HepG2 (cell line): ENCODE measurements at regions not wholly inside any gene's neighbourhood (a gene's known extent, or its start where the extent isn't known, plus 50 kb on each side); places are given as distances from the start of the nearest gene placed in this dataset.

ENCODE experiments used
- CTCF ChIP-seq: sonication (generic); formaldehyde crosslinking; IDR thresholded peaks from 2 replicates; pipeline ENCODE4 v1.5.0; 2020; ENCODE audit warnings: mild to moderate bottlenecking, missing genetic modification reagents, moderate library complexity
- JUNB ChIP-seq: sonication (generic); formaldehyde crosslinking; IDR thresholded peaks from 2 replicates; pipeline ENCODE4 v1.8.0; 2022; ENCODE audit warnings: missing genetic modification reagents, mild to moderate bottlenecking, borderline replicate concordance
- KLF15 ChIP-seq: sonication (generic); formaldehyde crosslinking; IDR thresholded peaks from 2 replicates; pipeline ENCODE4 v1.8.1; 2023; ENCODE audit warnings: borderline replicate concordance, mild to moderate bottlenecking, inconsistent platforms, missing genetic modification reagents, mixed read lengths
- RBM39 ChIP-seq: fragments of 200-400 bp; formaldehyde crosslinking; IDR thresholded peaks from one replicate; pipeline ENCODE4 v1.6.1; 2018; ENCODE audit warnings: antibody characterized with exemption, mild to moderate bottlenecking, low read depth, low read length; ENCODE audit not compliant: poor library complexity, severe bottlenecking
- SMC3 ChIP-seq: IDR thresholded peaks from 2 replicates; pipeline ENCODE4 v1.6.1; 2011; ENCODE audit warnings: low read length, improper control_type of control experiment
- ZBTB34 ChIP-seq: sonication (generic); formaldehyde crosslinking; IDR thresholded peaks from 2 replicates; pipeline ENCODE4 v1.8.0; 2022; ENCODE audit warnings: mild to moderate bottlenecking, missing genetic modification reagents
- ZNF230 ChIP-seq: sonication (generic); formaldehyde crosslinking; IDR thresholded peaks from 2 replicates; pipeline ENCODE4 v1.4.0; 2020; ENCODE audit warnings: mild to moderate bottlenecking, missing genetic modification reagents
- ZNF547 ChIP-seq: sonication (generic); formaldehyde crosslinking; IDR thresholded peaks from 2 replicates; pipeline ENCODE4 v1.5.1; 2020; ENCODE audit warnings: mild to moderate bottlenecking, missing genetic modification reagents
- ZNF761 ChIP-seq: sonication (generic); formaldehyde crosslinking; conservative IDR thresholded peaks from 2 replicates; pipeline ENCODE4 v1.4.0; 2020; ENCODE audit warnings: mild to moderate bottlenecking, missing genetic modification reagents
- ZNF879 ChIP-seq: sonication (generic); formaldehyde crosslinking; IDR thresholded peaks from 2 replicates; pipeline ENCODE4 v1.8.1; 2023; ENCODE audit warnings: missing genetic modification reagents
- TF ChIP-seq, protein P1 (sequence below): sonication (generic); formaldehyde crosslinking; IDR thresholded peaks from 2 replicates; pipeline ENCODE4 v1.4.0; 2020; ENCODE audit warnings: mild to moderate bottlenecking, missing genetic modification reagents
- TF ChIP-seq, protein P2 (sequence below), 2 experiments: sonication (generic) in 1 of 2; formaldehyde crosslinking in 1 of 2; IDR thresholded peaks; 2 replicates each; pipeline versions ENCODE4 v1.5.1 to v1.6.1; 2011 to 2020; ENCODE audit warnings: borderline replicate concordance in 1 of 2, low read depth in 1 of 2, low read length in 1 of 2, mild to moderate bottlenecking in 1 of 2, missing genetic modification reagents in 1 of 2, moderate library complexity in 1 of 2
- TF ChIP-seq, protein P3 (sequence below): sonication (generic); formaldehyde crosslinking; IDR thresholded peaks from 2 replicates; pipeline ENCODE4 v1.4.0; 2020; ENCODE audit warnings: missing genetic modification reagents, borderline replicate concordance

DNA sequence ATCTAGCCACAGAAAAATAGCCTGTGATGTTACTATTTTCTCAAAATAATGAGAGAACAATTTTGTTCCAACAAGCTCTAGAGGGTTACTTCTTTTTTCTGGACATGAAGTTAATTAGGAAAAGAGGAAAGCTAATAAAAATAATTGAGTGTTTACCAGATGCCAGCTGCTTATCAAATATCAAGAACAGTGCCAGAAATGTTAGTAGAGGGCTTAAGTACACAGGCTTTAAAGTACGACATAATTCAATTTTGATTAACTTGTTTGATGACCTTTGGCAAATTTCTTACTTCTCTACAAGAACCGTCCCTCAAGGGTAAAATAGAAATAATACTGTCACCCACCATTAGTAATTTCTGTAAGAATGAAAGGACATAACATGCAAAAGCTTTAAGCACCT, 977.0 kb downstream of the FSTL5 start:
- TF ChIP-seq SMC3: no peak
- no peak for TF ChIP-seq JUNB (CRISPR knock-in tag)
- TF ChIP-seq ZNF761 (CRISPR knock-in tag): no peak
- TF ChIP-seq, protein P1, sequence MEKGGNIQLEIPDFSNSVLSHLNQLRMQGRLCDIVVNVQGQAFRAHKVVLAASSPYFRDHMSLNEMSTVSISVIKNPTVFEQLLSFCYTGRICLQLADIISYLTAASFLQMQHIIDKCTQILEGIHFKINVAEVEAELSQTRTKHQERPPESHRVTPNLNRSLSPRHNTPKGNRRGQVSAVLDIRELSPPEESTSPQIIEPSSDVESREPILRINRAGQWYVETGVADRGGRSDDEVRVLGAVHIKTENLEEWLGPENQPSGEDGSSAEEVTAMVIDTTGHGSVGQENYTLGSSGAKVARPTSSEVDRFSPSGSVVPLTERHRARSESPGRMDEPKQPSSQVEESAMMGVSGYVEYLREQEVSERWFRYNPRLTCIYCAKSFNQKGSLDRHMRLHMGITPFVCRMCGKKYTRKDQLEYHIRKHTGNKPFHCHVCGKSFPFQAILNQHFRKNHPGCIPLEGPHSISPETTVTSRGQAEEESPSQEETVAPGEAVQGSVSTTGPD (CRISPR knock-in tag): no peak
- no peak for TF ChIP-seq ZBTB34
- TF ChIP-seq RBM39: no peak
- TF ChIP-seq KLF15 (CRISPR knock-in tag): no peak
- TF ChIP-seq CTCF (CRISPR knock-in tag): no peak
- TF ChIP-seq, protein P2, sequence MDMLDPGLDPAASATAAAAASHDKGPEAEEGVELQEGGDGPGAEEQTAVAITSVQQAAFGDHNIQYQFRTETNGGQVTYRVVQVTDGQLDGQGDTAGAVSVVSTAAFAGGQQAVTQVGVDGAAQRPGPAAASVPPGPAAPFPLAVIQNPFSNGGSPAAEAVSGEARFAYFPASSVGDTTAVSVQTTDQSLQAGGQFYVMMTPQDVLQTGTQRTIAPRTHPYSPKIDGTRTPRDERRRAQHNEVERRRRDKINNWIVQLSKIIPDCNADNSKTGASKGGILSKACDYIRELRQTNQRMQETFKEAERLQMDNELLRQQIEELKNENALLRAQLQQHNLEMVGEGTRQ (IDR thresholded peaks at IDR 0.05; ENCODE audit: low read depth, low read length): no peak
- TF ChIP-seq, protein P2 (CRISPR knock-in tag; IDR thresholded peaks at IDR 0.05; ENCODE audit: borderline replicate concordance): no peak
- TF ChIP-seq ZNF547 (CRISPR knock-in tag): no peak
- TF ChIP-seq, protein P3, sequence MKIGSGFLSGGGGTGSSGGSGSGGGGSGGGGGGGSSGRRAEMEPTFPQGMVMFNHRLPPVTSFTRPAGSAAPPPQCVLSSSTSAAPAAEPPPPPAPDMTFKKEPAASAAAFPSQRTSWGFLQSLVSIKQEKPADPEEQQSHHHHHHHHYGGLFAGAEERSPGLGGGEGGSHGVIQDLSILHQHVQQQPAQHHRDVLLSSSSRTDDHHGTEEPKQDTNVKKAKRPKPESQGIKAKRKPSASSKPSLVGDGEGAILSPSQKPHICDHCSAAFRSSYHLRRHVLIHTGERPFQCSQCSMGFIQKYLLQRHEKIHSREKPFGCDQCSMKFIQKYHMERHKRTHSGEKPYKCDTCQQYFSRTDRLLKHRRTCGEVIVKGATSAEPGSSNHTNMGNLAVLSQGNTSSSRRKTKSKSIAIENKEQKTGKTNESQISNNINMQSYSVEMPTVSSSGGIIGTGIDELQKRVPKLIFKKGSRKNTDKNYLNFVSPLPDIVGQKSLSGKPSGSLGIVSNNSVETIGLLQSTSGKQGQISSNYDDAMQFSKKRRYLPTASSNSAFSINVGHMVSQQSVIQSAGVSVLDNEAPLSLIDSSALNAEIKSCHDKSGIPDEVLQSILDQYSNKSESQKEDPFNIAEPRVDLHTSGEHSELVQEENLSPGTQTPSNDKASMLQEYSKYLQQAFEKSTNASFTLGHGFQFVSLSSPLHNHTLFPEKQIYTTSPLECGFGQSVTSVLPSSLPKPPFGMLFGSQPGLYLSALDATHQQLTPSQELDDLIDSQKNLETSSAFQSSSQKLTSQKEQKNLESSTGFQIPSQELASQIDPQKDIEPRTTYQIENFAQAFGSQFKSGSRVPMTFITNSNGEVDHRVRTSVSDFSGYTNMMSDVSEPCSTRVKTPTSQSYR (CRISPR knock-in tag): no peak
- TF ChIP-seq ZNF230 (CRISPR knock-in tag): no peak
- TF ChIP-seq ZNF879 (CRISPR knock-in tag): no peak
